ENCODE measurements at regions not wholly inside any gene's neighbourhood (a gene's known extent, or its start where the extent isn't known, plus 50 kb on each side); places are given as distances from the start of the nearest gene placed in this dataset.

DNA sequence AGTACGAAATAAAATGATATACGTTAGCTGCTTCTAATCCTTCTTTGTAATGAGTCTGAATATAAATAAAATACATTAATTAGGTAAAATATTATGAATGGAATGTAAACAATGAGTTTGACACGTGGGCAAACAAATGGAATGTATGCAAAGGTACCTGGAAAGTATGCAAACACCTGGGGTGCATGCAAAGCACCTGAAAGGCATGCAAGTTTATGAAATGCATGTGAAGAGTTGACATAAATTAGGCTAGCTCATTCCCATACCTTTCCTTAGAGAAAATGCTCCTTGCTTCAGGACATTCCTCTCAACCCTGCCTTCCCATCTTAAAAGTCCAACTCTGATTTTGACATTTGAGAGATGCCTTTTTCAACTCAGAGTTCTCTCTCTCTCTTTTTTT, 140.9 kb downstream of the EDN1 start:
- Histone ChIP-seq H3K4me3 (no peak overlapping the region), H3K9me3 (no peaks in the 10 kb centered on the region), H3K27me3 (no peaks in the 10 kb centered on the region), H3K36me3 (no peaks in the 10 kb centered on the region), H3K4me1 (no peaks in the 10 kb centered on the region), H3K27ac (no peak overlapping the region)
- TF ChIP-seq POLR2A (IDR thresholded peaks at IDR 0.05), result no peak
- TF ChIP-seq, protein P1, sequence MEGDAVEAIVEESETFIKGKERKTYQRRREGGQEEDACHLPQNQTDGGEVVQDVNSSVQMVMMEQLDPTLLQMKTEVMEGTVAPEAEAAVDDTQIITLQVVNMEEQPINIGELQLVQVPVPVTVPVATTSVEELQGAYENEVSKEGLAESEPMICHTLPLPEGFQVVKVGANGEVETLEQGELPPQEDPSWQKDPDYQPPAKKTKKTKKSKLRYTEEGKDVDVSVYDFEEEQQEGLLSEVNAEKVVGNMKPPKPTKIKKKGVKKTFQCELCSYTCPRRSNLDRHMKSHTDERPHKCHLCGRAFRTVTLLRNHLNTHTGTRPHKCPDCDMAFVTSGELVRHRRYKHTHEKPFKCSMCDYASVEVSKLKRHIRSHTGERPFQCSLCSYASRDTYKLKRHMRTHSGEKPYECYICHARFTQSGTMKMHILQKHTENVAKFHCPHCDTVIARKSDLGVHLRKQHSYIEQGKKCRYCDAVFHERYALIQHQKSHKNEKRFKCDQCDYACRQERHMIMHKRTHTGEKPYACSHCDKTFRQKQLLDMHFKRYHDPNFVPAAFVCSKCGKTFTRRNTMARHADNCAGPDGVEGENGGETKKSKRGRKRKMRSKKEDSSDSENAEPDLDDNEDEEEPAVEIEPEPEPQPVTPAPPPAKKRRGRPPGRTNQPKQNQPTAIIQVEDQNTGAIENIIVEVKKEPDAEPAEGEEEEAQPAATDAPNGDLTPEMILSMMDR (IDR thresholded peaks at IDR 0.05), result no peak
- WGBS, 2 donors, result 24 to 38% methylated on average over 3 of the region's 3 CpGs
- DNase-seq, result no peak
- intact Hi-C loops (cut with DNase I), result no loop called here

DNA sequence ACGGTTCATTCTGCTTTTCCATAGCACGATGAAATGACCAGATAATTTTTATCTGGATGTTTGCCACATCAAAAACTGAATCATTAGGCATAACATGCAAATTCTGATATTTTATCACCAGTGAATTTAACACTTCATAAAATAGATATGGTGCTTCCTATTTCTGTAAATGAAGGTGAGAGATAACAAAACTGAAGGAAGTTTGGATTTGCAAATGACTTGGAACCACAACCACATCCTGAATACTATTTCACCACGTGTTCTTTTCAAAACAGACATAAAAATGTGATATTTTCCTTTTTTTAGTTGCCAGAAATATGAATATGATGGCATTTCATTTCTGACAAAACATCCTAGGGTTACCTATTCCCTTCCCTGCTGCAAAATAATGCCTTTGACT, 146.1 kb downstream of the EDN1 start:
- H3K4me3 ChIP-seq, result no peak overlapping the region
- TF ChIP-seq, protein P1 (IDR thresholded peaks at IDR 0.05), result no peak
- no peak for TF ChIP-seq POLR2A (IDR thresholded peaks at IDR 0.05)
- WGBS, 2 donors, result 33 to 35% methylated on average over 3 of the region's 3 CpGs
- H3K27ac ChIP-seq, result no peak overlapping the region
- no peaks in the 10 kb centered on the region for H3K36me3 ChIP-seq
- no peaks in the 10 kb centered on the region for H3K27me3 ChIP-seq
- intact Hi-C loops (cut with DNase I), result no loop called here
- H3K4me1 ChIP-seq, result no peaks in the 10 kb centered on the region
- no peaks in the 10 kb centered on the region for H3K9me3 ChIP-seq
- DNase-seq, result no peak

DNA sequence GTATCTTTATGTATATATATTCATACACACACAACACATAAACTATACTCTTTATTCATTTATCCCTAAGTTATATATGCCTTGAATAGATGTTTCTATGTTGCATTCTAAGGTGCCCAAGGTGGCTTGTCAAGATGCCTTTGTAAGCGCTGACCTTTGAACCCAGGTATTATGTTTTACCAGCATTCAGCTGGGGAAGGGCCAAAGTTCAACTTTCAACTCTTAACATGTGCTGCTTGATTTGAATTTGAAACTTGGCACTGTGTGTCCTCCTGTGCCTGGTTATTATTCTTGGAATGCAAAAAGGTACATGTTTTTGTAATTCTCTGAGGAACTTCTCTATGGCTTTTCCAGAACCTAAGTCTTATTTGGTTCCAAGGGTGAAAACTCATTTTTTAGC, 146.5 kb downstream of the EDN1 start:
- Histone ChIP-seq H3K27me3 (no peaks in the 10 kb centered on the region), H3K9me3 (no peaks in the 10 kb centered on the region), H3K36me3 (no peaks in the 10 kb centered on the region), H3K27ac (no peak overlapping the region), H3K4me3 (no peak overlapping the region), H3K4me1 (no peaks in the 10 kb centered on the region)
- intact Hi-C loops (cut with DNase I), result no loop called here
- no peak for DNase-seq
- WGBS, 2 donors, result 25 to 85% methylated on average over 1 of the region's 1 CpG
- no peak for TF ChIP-seq POLR2A (IDR thresholded peaks at IDR 0.05)
- TF ChIP-seq, protein P1 (IDR thresholded peaks at IDR 0.05), result no peak

DNA sequence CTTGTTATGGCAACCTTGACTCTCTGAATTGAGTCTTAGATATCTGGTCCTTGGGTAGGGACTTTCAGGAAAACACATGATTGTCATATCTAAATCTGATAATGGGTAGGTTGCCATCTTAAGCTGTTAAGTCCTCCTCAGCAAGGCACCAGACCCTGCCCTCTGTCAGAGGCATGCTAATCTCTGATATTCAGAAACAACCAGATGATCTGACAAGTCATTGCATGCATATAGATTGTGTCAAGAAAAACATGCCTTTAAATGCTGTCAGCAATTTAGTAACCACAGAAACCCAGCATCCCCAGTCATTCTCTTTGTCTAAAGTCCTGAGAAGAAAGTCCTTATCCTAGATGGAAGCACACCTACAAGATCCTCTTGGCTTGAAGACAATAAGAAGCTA, 149.1 kb downstream of the EDN1 start:
- no peak for DNase-seq
- no peak overlapping the region for H3K27ac ChIP-seq

DNA sequence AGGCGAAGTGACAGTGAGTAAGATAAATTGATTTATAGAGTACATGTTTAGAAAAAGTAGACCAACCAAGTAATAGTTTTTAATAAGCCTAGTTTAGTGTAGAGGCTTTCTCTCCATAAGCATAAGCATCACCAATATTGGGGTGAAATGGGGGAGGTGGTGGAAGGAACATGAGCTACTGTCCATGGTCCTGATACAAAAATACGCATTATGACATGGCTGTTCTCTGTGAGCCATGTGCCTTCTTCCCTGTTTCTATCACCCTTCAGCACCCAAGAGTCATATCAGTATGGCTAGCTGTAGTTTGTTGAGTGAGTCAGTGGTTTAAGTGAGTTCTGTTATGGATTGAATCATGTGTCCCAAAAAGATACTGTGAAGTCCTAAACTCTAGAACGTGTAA, 150.8 kb downstream of the EDN1 start:
- DNase-seq, result no peak
- Histone ChIP-seq H3K36me3 (no peaks in the 10 kb centered on the region), H3K4me3 (no peak overlapping the region), H3K27ac (no peak overlapping the region), H3K9me3 (no peaks in the 10 kb centered on the region), H3K4me1 (no peaks in the 10 kb centered on the region), H3K27me3 (no peaks in the 10 kb centered on the region)
- TF ChIP-seq, protein P1 (IDR thresholded peaks at IDR 0.05), result no peak
- TF ChIP-seq POLR2A (IDR thresholded peaks at IDR 0.05), result no peak
- intact Hi-C loops (cut with DNase I), result no loop called here
- 80 to 82% methylated on average over 3 of the region's 3 CpGs for WGBS, 2 donors

More for the DNA sequence above, 149.1 kb downstream of the EDN1 start:
- Histone ChIP-seq H3K4me3 (no peak overlapping the region), H3K27me3 (no peaks in the 10 kb centered on the region), H3K36me3 (no peaks in the 10 kb centered on the region), H3K9me3 (no peaks in the 10 kb centered on the region), H3K4me1 (no peaks in the 10 kb centered on the region)
- intact Hi-C loops (cut with DNase I), result no loop called here
- TF ChIP-seq, protein P1 (IDR thresholded peaks at IDR 0.05), result no peak
- TF ChIP-seq POLR2A (IDR thresholded peaks at IDR 0.05), result no peak

Data from esophagus squamous epithelium (tissue), 5 donors.